Keratinocyte (primary cell): ENCODE measurements at regions not wholly inside any gene's neighbourhood (a gene's known extent, or its start where the extent isn't known, plus 50 kb on each side); places are given as distances from the start of the nearest gene placed in this dataset.

ENCODE experiments used
- DNase-seq: peaks from one replicate; pipeline ENCODE4 v3.0.0-alpha.2; 2011; ENCODE audit warnings: low read depth, missing footprints, low spot score
- FAIRE-seq: peaks from 2 replicates; lab custom pipeline; 2011; peaks lifted over from hg19 to GRCh38; lab: Jason Lieb, UNC
- H2AFZ ChIP-seq: 2 replicates; pipeline ENCODE4 v1.6.0; 2012; ENCODE audit warnings: low read length, control low read depth, inconsistent platforms; ENCODE audit not compliant: control insufficient read depth
- H3K27ac ChIP-seq: 2 replicates; pipeline ENCODE4 v1.5.1; 2011; ENCODE audit warnings: low read length; ENCODE audit not compliant: control insufficient read depth, insufficient read depth
- H3K27me3 ChIP-seq: 3 replicates; pipeline ENCODE4 v1.6.0; 2011; ENCODE audit warnings: low read length; ENCODE audit not compliant: control insufficient read depth, insufficient read depth; ENCODE audit errors: extremely low read depth
- H3K36me3 ChIP-seq, 2 experiments: 2 replicates in 1 of 2; 3 replicates in 1 of 2; pipeline ENCODE4 v1.5.1; 2011; ENCODE audit warnings: low read length in 2 of 2, mild to moderate bottlenecking in 1 of 2; ENCODE audit not compliant: control insufficient read depth in 2 of 2, insufficient read depth in 2 of 2; ENCODE audit errors: extremely low read depth in 1 of 2
- H3K4me1 ChIP-seq: 3 replicates; pipeline ENCODE4 v1.5.1; 2011; ENCODE audit warnings: low read length; ENCODE audit not compliant: control insufficient read depth, insufficient read depth; ENCODE audit errors: extremely low read depth
- H3K4me2 ChIP-seq: 3 replicates; pipeline ENCODE4 v1.6.0; 2011; ENCODE audit warnings: low read depth, low read length; ENCODE audit not compliant: control insufficient read depth, insufficient read depth; ENCODE audit errors: extremely low read depth
- H3K4me3 ChIP-seq, 3 experiments: fragments of 200-600 bp in 1 of 3; sonication (generic) in 1 of 3; 2 replicates in 2 of 3; 3 replicates in 1 of 3; pipeline ENCODE4 v1.5.1; 2011 to 2016; ENCODE audit warnings: low read length in 3 of 3, mild to moderate bottlenecking in 3 of 3, control low read depth in 2 of 3, inconsistent platforms in 1 of 3, low read depth in 1 of 3, mixed read lengths in 1 of 3, mixed run types in 1 of 3, moderate library complexity in 1 of 3; ENCODE audit not compliant: control insufficient read depth in 2 of 3, insufficient read depth in 2 of 3; ENCODE audit errors: extremely low read depth in 1 of 3
- H3K79me2 ChIP-seq: 2 replicates; pipeline ENCODE4 v1.6.0; 2012; ENCODE audit warnings: low read length; ENCODE audit not compliant: control insufficient read depth, insufficient read depth
- H3K9ac ChIP-seq: 3 replicates; pipeline ENCODE4 v1.6.0; 2011; ENCODE audit warnings: low read length; ENCODE audit not compliant: control insufficient read depth, insufficient read depth; ENCODE audit errors: extremely low read depth
- H3K9me1 ChIP-seq: 3 replicates; pipeline ENCODE4 v1.6.0; 2011; ENCODE audit warnings: low read length; ENCODE audit not compliant: control insufficient read depth, insufficient read depth; ENCODE audit errors: extremely low read depth
- H3K9me3 ChIP-seq: 2 replicates; pipeline ENCODE4 v1.5.1; 2012; ENCODE audit warnings: low read depth, low read length; ENCODE audit not compliant: control insufficient read depth
- H4K20me1 ChIP-seq: 3 replicates; pipeline ENCODE4 v1.6.0; 2011; ENCODE audit warnings: low read length; ENCODE audit not compliant: control insufficient read depth, insufficient read depth; ENCODE audit errors: extremely low read depth
- CTCF ChIP-seq, 3 experiments: IDR thresholded peaks in 1 of 3; conservative IDR thresholded peaks in 1 of 3; optimal IDR thresholded peaks in 1 of 3; 2 replicates in 2 of 3; 3 replicates in 1 of 3; pipeline versions ENCODE3 to v1.5.1; 2011; ENCODE audit warnings: low read length in 3 of 3, mild to moderate bottlenecking in 3 of 3, moderate library complexity in 2 of 3, control low read depth in 1 of 3, inconsistent platforms in 1 of 3; ENCODE audit not compliant: insufficient read depth in 2 of 3; ENCODE audit errors: extremely low read depth in 1 of 3
- EZH2 ChIP-seq: IDR thresholded peaks from one replicate; pipeline ENCODE4 v1.6.1; 2012; ENCODE audit warnings: inconsistent platforms, mild to moderate bottlenecking, low read length, moderate library complexity
- dilution Hi-C: fragments of 300-500 bp; cut with MboI; formaldehyde crosslinking; loops from one replicate; pipeline ENCODE4 v1.7.0; 2020; ENCODE audit warnings: low sequenced_read_pairs; ENCODE audit not compliant: extremely low pct_ligation_motif_present

GRCh38 chr9:11064909-11065308, 452.1 kb upstream of the PTPRD start:
- H3K9me3 ChIP-seq = no peaks in the 10 kb centered on the region
- no peak overlapping the region for H3K4me3 ChIP-seq
- H4K20me1 ChIP-seq = no peaks in the 10 kb centered on the region
- H3K27me3 ChIP-seq = no peaks in the 10 kb centered on the region
- FAIRE-seq (no peak), DNase-seq (no peak)
- no peak overlapping the region for H3K27ac ChIP-seq
- no peak overlapping the region for H3K9ac ChIP-seq
- no peaks in the 10 kb centered on the region for H3K79me2 ChIP-seq
- no peaks in the 10 kb centered on the region for H3K4me1 ChIP-seq
- H2AFZ ChIP-seq = no peak overlapping the region
- no peaks in the 10 kb centered on the region for H3K36me3 ChIP-seq
- H3K4me2 ChIP-seq = no peak overlapping the region
- dilution Hi-C loops = no loop called here
- no peaks in the 10 kb centered on the region for H3K9me1 ChIP-seq
- TF ChIP-seq CTCF (optimal IDR thresholded peaks at IDR 0.05 in 1 of 3, IDR thresholded peaks at IDR 0.05 in 1 of 3, conservative IDR thresholded peaks at IDR 0.05 in 1 of 3; ENCODE audit: extremely low read depth in 1 of 3, insufficient read depth in 2 of 3, low read length in 3 of 3) = no peak
- TF ChIP-seq EZH2 = no peak

- Histone ChIP-seq H2AFZ (no peak overlapping the region), H3K27ac (no peak overlapping the region), H3K4me3 (no peak overlapping the region), H3K4me1 (no peaks in the 10 kb centered on the region), H3K36me3 (no peaks in the 10 kb centered on the region), H3K4me2 (no peak overlapping the region), H3K9ac (no peak overlapping the region), H3K9me3 (no peaks in the 10 kb centered on the region), H3K79me2 (no peaks in the 10 kb centered on the region), H3K9me1 (no peaks in the 10 kb centered on the region), H3K27me3 (no peaks in the 10 kb centered on the region), H4K20me1 (no peaks in the 10 kb centered on the region)
- FAIRE-seq (no peak), DNase-seq (no peak)
- TF ChIP-seq EZH2 = no peak
- TF ChIP-seq CTCF (optimal IDR thresholded peaks at IDR 0.05 in 1 of 3, IDR thresholded peaks at IDR 0.05 in 1 of 3, conservative IDR thresholded peaks at IDR 0.05 in 1 of 3; ENCODE audit: extremely low read depth in 1 of 3, insufficient read depth in 2 of 3, low read length in 3 of 3) = no peak
- dilution Hi-C loops = no loop called here
Observed at GRCh38 chr9:11072176-11072575, 459.4 kb upstream of the PTPRD start.
